ENCODE measurements at regions not wholly inside any gene's neighbourhood (a gene's known extent, or its start where the extent isn't known, plus 50 kb on each side); places are given as distances from the start of the nearest gene placed in this dataset.
"Not testable (repeated sequence)": the region's sequence is repeated elsewhere in the genome, so short reads cannot be mapped to it uniquely, and the experiment has no call there.

DNA sequence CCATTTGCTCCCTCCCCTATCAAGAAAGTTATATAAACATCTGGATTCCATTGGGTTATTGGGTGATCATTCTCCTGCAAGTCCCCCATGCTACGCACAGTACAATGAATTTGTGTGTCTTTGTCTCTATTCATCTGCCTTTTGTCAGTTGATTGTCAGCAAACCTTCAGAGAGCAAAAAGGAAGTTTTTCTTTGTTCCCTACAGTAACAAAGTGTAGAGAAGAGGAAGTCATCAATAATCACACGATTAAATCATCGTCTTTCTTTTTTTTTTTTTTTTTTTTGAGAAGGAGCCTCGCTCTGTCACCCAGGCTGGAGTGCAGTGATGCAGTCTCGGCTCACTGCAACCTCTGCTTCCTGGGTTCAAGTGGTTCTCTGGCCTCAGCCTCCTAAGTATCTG is 239.2 kb downstream of the FAM43A start:
- TF ChIP-seq, protein P1, sequence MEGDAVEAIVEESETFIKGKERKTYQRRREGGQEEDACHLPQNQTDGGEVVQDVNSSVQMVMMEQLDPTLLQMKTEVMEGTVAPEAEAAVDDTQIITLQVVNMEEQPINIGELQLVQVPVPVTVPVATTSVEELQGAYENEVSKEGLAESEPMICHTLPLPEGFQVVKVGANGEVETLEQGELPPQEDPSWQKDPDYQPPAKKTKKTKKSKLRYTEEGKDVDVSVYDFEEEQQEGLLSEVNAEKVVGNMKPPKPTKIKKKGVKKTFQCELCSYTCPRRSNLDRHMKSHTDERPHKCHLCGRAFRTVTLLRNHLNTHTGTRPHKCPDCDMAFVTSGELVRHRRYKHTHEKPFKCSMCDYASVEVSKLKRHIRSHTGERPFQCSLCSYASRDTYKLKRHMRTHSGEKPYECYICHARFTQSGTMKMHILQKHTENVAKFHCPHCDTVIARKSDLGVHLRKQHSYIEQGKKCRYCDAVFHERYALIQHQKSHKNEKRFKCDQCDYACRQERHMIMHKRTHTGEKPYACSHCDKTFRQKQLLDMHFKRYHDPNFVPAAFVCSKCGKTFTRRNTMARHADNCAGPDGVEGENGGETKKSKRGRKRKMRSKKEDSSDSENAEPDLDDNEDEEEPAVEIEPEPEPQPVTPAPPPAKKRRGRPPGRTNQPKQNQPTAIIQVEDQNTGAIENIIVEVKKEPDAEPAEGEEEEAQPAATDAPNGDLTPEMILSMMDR (IDR thresholded peaks at IDR 0.05): not testable (repeated sequence)
- TF ChIP-seq POLR2AphosphoS5, POLR2A (IDR thresholded peaks at IDR 0.05): not testable (repeated sequence)

All from prostate gland (tissue), 2 donors.